Neuronal stem cell (in vitro differentiated cells): ENCODE measurements at regions not wholly inside any gene's neighbourhood (a gene's known extent, or its start where the extent isn't known, plus 50 kb on each side); places are given as distances from the start of the nearest gene placed in this dataset.
A peak's percentile ranks its signal among the peaks of the same experiment; 100 is the strongest.
"Not testable (repeated sequence)": the region's sequence is repeated elsewhere in the genome, so short reads cannot be mapped to it uniquely, and the experiment has no call there.

Experiments
- DNase-seq: peaks from one replicate; pipeline ENCODE4 v3.0.0-alpha.2; 2013; ENCODE audit warnings: low spot score
- H2AFZ ChIP-seq: one replicate; pipeline ENCODE4 v1.6.1; 2013; ENCODE audit warnings: mild to moderate bottlenecking, low read length, inconsistent platforms
- H2AK5ac ChIP-seq: 2 replicates; pipeline ENCODE4 v1.6.1; 2013; ENCODE audit warnings: low read depth, mild to moderate bottlenecking, inconsistent platforms, low read length, moderate library complexity, mixed read lengths
- H2BK120ac ChIP-seq: 2 replicates; pipeline ENCODE4 v1.6.1; 2013; ENCODE audit warnings: low read depth, mild to moderate bottlenecking, inconsistent platforms, low read length, moderate library complexity, mixed read lengths
- H2BK12ac ChIP-seq: one replicate; pipeline ENCODE4 v1.6.1; 2013; ENCODE audit warnings: low read length, inconsistent platforms
- H2BK15ac ChIP-seq: 2 replicates; pipeline ENCODE4 v1.6.1; 2013; ENCODE audit warnings: mild to moderate bottlenecking, low read length, inconsistent platforms, mixed read lengths
- H2BK5ac ChIP-seq: one replicate; pipeline ENCODE4 v1.6.1; 2013; ENCODE audit warnings: inconsistent platforms, mild to moderate bottlenecking, low read length, moderate library complexity
- H3K14ac ChIP-seq: one replicate; pipeline ENCODE4 v1.6.1; 2013; ENCODE audit warnings: low read length, inconsistent platforms
- H3K18ac ChIP-seq: 2 replicates; pipeline ENCODE4 v1.6.1; 2013; ENCODE audit warnings: low read length, inconsistent platforms
- H3K23ac ChIP-seq: 2 replicates; pipeline ENCODE4 v1.6.1; 2013; ENCODE audit warnings: low read depth, mild to moderate bottlenecking, mixed read lengths, low read length, inconsistent platforms; ENCODE audit not compliant: poor library complexity
- H3K27ac ChIP-seq: replicated peaks from 3 replicates; pipeline ENCODE4 v1.5.1; 2013; ENCODE audit warnings: low read length, inconsistent platforms
- H3K27me3 ChIP-seq, 3 experiments: 2 replicates each; pipeline ENCODE4 v1.6.1; 2013; ENCODE audit warnings: low read length in 3 of 3, mild to moderate bottlenecking in 2 of 3, inconsistent platforms in 1 of 3, low read depth in 1 of 3, mixed read lengths in 1 of 3, moderate library complexity in 1 of 3; ENCODE audit not compliant: control insufficient read depth in 3 of 3, insufficient read depth in 3 of 3
- H3K36me3 ChIP-seq, 2 donors: replicated peaks in 1 of 2; 2 replicates each; pipeline ENCODE4 v1.6.1; 2013; ENCODE audit warnings: low read length in 2 of 2; ENCODE audit not compliant: control insufficient read depth in 2 of 2, insufficient read depth in 2 of 2
- H3K4ac ChIP-seq: 2 replicates; pipeline ENCODE4 v1.6.1; 2013; ENCODE audit warnings: inconsistent platforms, mild to moderate bottlenecking, low read length, moderate library complexity
- H3K4me1 ChIP-seq, 2 donors: 1 replicate in 1 of 2; 2 replicates in 1 of 2; pipeline ENCODE4 v1.6.1; 2013; ENCODE audit warnings: low read length in 2 of 2, low read depth in 1 of 2; ENCODE audit not compliant: control insufficient read depth in 2 of 2, insufficient read depth in 1 of 2
- H3K4me2 ChIP-seq: one replicate; pipeline ENCODE4 v1.6.1; 2013; ENCODE audit warnings: mild to moderate bottlenecking, low read length, inconsistent platforms; ENCODE audit not compliant: insufficient read depth, poor library complexity, severe bottlenecking
- H3K4me3 ChIP-seq, 2 donors: 2 replicates each; pipeline ENCODE4 v1.5.1; 2013; ENCODE audit warnings: low read length in 2 of 2, mild to moderate bottlenecking in 2 of 2, inconsistent platforms in 1 of 2, moderate library complexity in 1 of 2
- H3K79me1 ChIP-seq: one replicate; pipeline ENCODE4 v1.6.1; 2013; ENCODE audit warnings: low read depth, mild to moderate bottlenecking, inconsistent platforms, low read length, moderate library complexity
- H3K9ac ChIP-seq: one replicate; pipeline ENCODE4 v1.6.1; 2013; ENCODE audit warnings: mild to moderate bottlenecking, low read depth, low read length, inconsistent platforms; ENCODE audit not compliant: poor library complexity
- H3K9me3 ChIP-seq, 2 donors: replicated peaks in 1 of 2; 2 replicates each; pipeline versions ENCODE3 to v1.6.1; 2013; ENCODE audit warnings: low read length in 2 of 2, mild to moderate bottlenecking in 2 of 2, inconsistent platforms in 1 of 2, low read depth in 1 of 2, mixed read lengths in 1 of 2, moderate library complexity in 1 of 2; ENCODE audit not compliant: control insufficient read depth in 2 of 2, insufficient read depth in 1 of 2
- H4K8ac ChIP-seq: one replicate; pipeline ENCODE4 v1.6.1; 2013; ENCODE audit warnings: low read depth, mild to moderate bottlenecking, inconsistent platforms, low read length, moderate library complexity
- H4K91ac ChIP-seq: one replicate; pipeline ENCODE4 v1.6.1; 2013; ENCODE audit warnings: low read length, low read depth, mild to moderate bottlenecking, inconsistent platforms; ENCODE audit not compliant: poor library complexity
- WGBS, 2 donors: extraction: QIAGEN DNeasy Blood & Tissue Kit; methylation state at CpG; one replicate each; pipeline ENCODE4 v1.1.7; 2013; ENCODE audit warnings: missing lambda C conversion rate in 2 of 2, mixed read lengths in 1 of 2; ENCODE audit not compliant: insufficient read length in 2 of 2, insufficient replicate concordance in 1 of 2; ENCODE audit errors: extremely low coverage in 2 of 2; 5-methylcytosine and 5-hydroxymethylcytosine counted together

GRCh38 chr4:81580994-81581374 is 109.3 kb upstream of the RASGEF1B start:
- H3K4me3 ChIP-seq, H2BK15ac ChIP-seq, H2BK12ac ChIP-seq, H2AK5ac ChIP-seq, H3K4ac ChIP-seq, H3K36me3 ChIP-seq, DNase-seq, H3K4me1 ChIP-seq, H2BK120ac ChIP-seq, H3K27ac ChIP-seq, H2AFZ ChIP-seq, H3K27me3 ChIP-seq, H3K9me3 ChIP-seq, H4K8ac ChIP-seq, H2BK5ac ChIP-seq, H3K79me1 ChIP-seq, H3K23ac ChIP-seq, H3K14ac ChIP-seq, H3K4me2 ChIP-seq, H3K9ac ChIP-seq, H4K91ac ChIP-seq, H3K18ac ChIP-seq: not testable (repeated sequence)
- WGBS, 2 donors = no CpG with 5 or more reads among the region's 3 CpGs

DNA sequence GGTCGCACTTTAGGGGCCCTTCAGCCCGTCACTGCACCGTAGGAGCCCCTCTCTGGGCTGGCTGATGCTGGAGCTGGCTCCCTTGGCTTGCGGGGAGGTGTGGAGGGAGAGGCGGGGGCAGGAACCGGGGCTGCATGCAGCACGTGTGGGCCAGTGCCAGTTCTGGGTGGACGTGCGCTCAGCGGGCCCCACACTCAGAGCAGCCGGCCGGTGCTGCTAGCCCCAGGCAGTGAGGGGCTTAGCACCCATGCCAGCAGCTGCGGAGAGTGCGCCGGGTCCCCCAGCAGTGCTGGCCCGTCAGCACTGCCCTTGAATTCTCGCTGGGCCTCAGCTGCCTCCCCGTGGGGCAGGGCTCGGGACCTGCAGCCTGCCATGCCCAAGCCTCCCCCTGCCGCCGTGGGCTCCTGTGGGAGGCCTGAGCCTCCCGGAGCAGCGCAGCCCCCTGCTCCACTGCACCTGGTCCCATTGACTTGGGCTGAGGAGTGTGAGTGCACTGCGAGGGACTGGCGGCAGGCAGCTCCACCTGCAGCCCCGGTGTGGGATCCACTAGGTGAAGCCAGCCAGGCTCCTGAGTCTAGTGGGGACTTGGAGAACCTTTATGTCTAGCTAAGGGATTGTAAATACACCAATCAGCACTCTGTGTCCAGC is 108.8 kb upstream of the RASGEF1B start:
- peak overlapping the region; percentile 17 for H3K14ac ChIP-seq

GRCh38 chr4:81577392-81577791 is 105.7 kb upstream of the RASGEF1B start:
- WGBS, 2 donors = no CpG with 5 or more reads among the region's 1 CpG
- Histone ChIP-seq H3K79me1 (no peaks in the 10 kb centered on the region), H3K9ac (no peak overlapping the region), H2AFZ (no peak overlapping the region), H3K23ac (no peak overlapping the region), H3K27ac (no peak overlapping the region), H3K36me3 (no peaks in the 10 kb centered on the region), H3K9me3 (no peaks in the 10 kb centered on the region), H4K8ac (no peak overlapping the region), H4K91ac (no peak overlapping the region), H2AK5ac (no peak overlapping the region), H2BK120ac (no peak overlapping the region), H3K4ac (no peak overlapping the region), H3K14ac (no peak overlapping the region), H3K4me2 (no peak overlapping the region), H2BK5ac (no peak overlapping the region), H2BK12ac (no peak overlapping the region), H2BK15ac (no peak overlapping the region), H3K4me1 (no peaks in the 10 kb centered on the region), H3K27me3 (no peaks in the 10 kb centered on the region), H3K18ac (no peak overlapping the region), H3K4me3 (no peak overlapping the region)
- DNase-seq = no peak

More for the DNA sequence above, 108.8 kb upstream of the RASGEF1B start:
- Histone ChIP-seq H3K36me3 (no peaks in the 10 kb centered on the region), H2AK5ac (no peak overlapping the region), H3K4me3 (no peak overlapping the region), H3K4me1 (no peaks in the 10 kb centered on the region), H4K8ac (no peak overlapping the region), H3K4me2 (no peak overlapping the region), H3K79me1 (no peaks in the 10 kb centered on the region), H3K9ac (no peak overlapping the region), H3K27ac (no peak overlapping the region), H3K18ac (peak overlapping the region; percentile 52), H3K23ac (no peak overlapping the region), H3K4ac (no peak overlapping the region), H4K91ac (no peak overlapping the region), H3K9me3 (no peaks in the 10 kb centered on the region), H2BK5ac (no peak overlapping the region), H2BK15ac (no peak overlapping the region), H2AFZ (no peak overlapping the region), H2BK120ac (no peak overlapping the region), H2BK12ac (no peak overlapping the region), H3K27me3 (no peaks in the 10 kb centered on the region)
- no CpG with 5 or more reads among the region's 26 CpGs for WGBS, 2 donors
- no peak for DNase-seq

GRCh38 chr4:81574991-81575390 is 103.3 kb upstream of the RASGEF1B start:
- Histone ChIP-seq H3K79me1 (no peaks in the 10 kb centered on the region), H4K91ac (no peak overlapping the region), H3K9me3 (no peaks in the 10 kb centered on the region), H2AK5ac (no peak overlapping the region), H2BK12ac (no peak overlapping the region), H3K4me3 (no peak overlapping the region), H3K36me3 (no peaks in the 10 kb centered on the region), H3K18ac (no peak overlapping the region), H3K23ac (no peak overlapping the region), H2BK5ac (no peak overlapping the region), H3K4ac (no peak overlapping the region), H3K4me2 (no peak overlapping the region), H3K9ac (no peak overlapping the region), H3K27me3 (no peaks in the 10 kb centered on the region), H3K4me1 (no peaks in the 10 kb centered on the region), H2BK15ac (no peak overlapping the region), H2AFZ (no peak overlapping the region), H4K8ac (no peak overlapping the region), H2BK120ac (no peak overlapping the region), H3K14ac (no peak overlapping the region), H3K27ac (no peak overlapping the region)
- no peak for DNase-seq
- WGBS, 2 donors = no CpG with 5 or more reads among the region's 3 CpGs
